Adrenal gland (tissue), 5 donors: ENCODE measurements at regions not wholly inside any gene's neighbourhood (a gene's known extent, or its start where the extent isn't known, plus 50 kb on each side); places are given as distances from the start of the nearest gene placed in this dataset.

Experiments
- CTCF ChIP-seq, 6 experiments: fragments of 450-650 bp in 4 of 6; fragments of 200-600 bp in 2 of 6; sonication (generic) in 1 of 6; IDR thresholded peaks; 1 replicate in 5 of 6; 2 replicates in 1 of 6; pipeline versions ENCODE4 v1.5.1 to v1.8.0; 2016 to 2021; ENCODE audit warnings: antibody characterized with exemption in 6 of 6, mild to moderate bottlenecking in 2 of 6, moderate library complexity in 1 of 6
- POLR2A ChIP-seq, 2 donors: fragments of 450-650 bp; IDR thresholded peaks; one replicate each; pipeline ENCODE4 v1.6.1; 2017; ENCODE audit warnings: antibody characterized with exemption in 2 of 2, mild to moderate bottlenecking in 2 of 2, moderate library complexity in 1 of 2
- donor health status: DM: no; HTN: no; CAD: no.

GRCh38 chr12:63440048-63440447 is 228.2 kb downstream of the DPY19L2 start:
- TF ChIP-seq CTCF (IDR thresholded peaks at IDR 0.05) (no peak), POLR2A (IDR thresholded peaks at IDR 0.05) (no peak)
